GM23338 (cell line): ENCODE measurements at regions not wholly inside any gene's neighbourhood (a gene's known extent, or its start where the extent isn't known, plus 50 kb on each side); places are given as distances from the start of the nearest gene placed in this dataset.

Experiments used
- REST ChIP-seq: IDR thresholded peaks from one replicate; pipeline ENCODE4 v1.6.1; 2018; ENCODE audit warnings: antibody characterized with exemption; ENCODE audit not compliant: unreplicated experiment
- TF ChIP-seq, protein P1 (sequence below), 2 experiments: fragments of 200-600 bp in 1 of 2; sonication (generic) in 1 of 2; conservative IDR thresholded peaks; 2 replicates each; pipeline versions ENCODE4 v1.5.1 to v1.6.1; 2016 to 2017; ENCODE audit warnings: antibody characterized with exemption in 2 of 2, low read depth in 2 of 2, mild to moderate bottlenecking in 2 of 2, moderate library complexity in 1 of 2

DNA sequence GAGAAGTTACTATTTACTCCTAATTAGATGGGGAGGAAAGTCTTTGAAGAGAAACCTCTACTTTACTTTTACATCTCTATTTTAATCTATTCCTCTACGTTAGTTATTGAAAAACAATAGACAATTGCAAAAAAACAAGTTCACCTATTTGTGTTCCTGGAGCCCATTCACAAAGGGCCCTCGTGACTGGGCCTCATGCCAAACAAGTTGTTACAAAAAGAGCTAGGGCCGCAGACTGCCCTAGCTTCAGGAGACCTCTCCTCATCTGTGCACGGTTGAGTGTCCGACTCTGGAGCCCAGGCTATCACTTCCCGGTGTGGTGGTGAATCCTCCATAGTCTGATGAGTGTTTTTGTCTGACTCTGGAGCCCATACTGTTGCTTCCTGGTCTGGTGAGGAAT is 190.9 kb downstream of the ZNF486 start:
- TF ChIP-seq, protein P1, sequence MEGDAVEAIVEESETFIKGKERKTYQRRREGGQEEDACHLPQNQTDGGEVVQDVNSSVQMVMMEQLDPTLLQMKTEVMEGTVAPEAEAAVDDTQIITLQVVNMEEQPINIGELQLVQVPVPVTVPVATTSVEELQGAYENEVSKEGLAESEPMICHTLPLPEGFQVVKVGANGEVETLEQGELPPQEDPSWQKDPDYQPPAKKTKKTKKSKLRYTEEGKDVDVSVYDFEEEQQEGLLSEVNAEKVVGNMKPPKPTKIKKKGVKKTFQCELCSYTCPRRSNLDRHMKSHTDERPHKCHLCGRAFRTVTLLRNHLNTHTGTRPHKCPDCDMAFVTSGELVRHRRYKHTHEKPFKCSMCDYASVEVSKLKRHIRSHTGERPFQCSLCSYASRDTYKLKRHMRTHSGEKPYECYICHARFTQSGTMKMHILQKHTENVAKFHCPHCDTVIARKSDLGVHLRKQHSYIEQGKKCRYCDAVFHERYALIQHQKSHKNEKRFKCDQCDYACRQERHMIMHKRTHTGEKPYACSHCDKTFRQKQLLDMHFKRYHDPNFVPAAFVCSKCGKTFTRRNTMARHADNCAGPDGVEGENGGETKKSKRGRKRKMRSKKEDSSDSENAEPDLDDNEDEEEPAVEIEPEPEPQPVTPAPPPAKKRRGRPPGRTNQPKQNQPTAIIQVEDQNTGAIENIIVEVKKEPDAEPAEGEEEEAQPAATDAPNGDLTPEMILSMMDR (conservative IDR thresholded peaks at IDR 0.05; ENCODE audit: low read depth in 2 of 2), result no peak
- no peak for TF ChIP-seq REST
